HG02885 (cell line): ENCODE measurements at regions not wholly inside any gene's neighbourhood (a gene's known extent, or its start where the extent isn't known, plus 50 kb on each side); places are given as distances from the start of the nearest gene placed in this dataset.

Source experiments
- ATAC-seq: cut with Tn5 transposase; IDR thresholded peaks from one replicate; pipeline ENCODE4 v1.9.1; 2021; ENCODE audit warnings: mild to moderate bottlenecking; ENCODE audit not compliant: unreplicated experiment, poor library complexity

DNA sequence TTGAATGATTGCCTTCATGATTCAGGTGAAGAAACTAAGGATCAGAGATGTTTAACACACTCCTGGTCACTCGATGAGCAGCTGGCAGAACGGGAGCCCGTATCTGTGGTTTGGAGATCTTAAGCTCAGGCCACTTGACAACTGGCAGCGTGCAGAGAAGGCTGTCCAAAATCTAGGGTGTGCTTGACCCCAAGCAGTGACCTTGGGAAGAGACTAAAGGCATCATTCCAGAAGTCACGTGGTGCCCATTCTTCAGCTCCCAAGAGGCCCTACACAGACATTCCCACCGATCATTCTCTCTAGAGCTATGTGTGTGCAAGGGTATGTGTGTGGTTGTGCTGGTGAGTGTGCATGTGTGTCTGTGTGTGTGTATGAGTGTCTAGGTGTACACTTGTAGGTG, 493.8 kb downstream of the TCERG1L start:
- ATAC-seq = no peak

DNA sequence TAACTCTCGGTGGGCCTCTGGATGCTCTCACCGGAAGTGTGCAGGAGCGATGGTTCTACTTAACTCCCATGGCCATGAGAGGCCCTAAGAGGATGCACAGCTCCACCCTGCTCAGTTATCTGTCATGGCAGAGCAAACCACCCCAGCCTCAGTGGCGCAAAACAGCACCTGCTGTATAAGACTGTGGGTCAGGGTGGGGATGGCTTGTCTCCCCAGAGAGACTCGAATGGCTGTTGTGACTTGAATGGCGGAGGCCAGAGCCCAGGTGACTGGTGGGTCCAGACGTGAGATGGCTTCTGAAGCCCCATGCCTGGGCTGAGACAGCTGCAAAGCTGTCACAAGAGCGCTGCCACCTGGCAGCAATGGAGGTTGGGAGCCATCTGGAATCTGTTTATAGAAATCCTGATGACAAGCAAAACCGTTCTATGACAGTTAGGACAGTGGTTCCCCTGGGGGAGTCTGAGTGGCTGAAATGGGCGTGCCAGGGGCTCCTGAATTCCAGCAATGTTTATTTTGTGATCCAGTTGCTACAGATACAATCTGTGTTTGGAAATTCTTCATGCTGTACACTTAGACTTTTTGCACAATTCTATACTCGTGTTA, 490.5 kb downstream of the TCERG1L start:
- no peak for ATAC-seq

DNA sequence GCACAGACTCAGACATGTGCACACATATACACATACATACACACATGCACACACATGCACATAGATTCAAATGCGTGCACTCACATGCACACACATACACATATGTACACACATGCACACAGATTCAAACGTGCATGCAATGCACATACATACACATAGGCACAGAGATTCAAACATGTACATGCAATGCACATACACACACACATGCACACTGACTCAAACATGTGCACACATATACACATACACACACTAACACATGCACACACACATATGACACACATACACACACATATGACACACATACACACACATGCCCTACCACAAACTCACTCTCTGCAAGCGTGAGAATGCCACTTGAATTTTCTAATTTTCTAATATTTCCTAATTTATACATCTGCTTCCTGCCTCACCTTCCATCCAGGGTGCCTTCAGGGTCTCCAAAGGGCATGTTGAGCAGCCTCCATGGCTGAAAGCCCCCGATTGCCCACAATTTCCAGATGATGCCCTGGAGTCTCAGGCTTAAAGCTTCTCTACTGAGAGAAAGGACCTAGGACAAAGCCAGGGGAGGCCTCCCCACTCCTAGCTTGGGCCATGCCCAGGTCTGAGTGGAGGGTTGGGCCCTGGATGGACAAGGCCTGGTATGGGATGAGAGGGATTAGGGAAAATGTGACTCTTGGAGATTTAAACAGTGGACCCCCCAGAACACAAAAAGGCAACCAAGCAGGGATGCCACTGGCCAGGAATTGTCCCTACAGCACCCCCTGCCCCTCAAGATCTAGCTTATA, 487.1 kb downstream of the TCERG1L start:
- no peak for ATAC-seq

DNA sequence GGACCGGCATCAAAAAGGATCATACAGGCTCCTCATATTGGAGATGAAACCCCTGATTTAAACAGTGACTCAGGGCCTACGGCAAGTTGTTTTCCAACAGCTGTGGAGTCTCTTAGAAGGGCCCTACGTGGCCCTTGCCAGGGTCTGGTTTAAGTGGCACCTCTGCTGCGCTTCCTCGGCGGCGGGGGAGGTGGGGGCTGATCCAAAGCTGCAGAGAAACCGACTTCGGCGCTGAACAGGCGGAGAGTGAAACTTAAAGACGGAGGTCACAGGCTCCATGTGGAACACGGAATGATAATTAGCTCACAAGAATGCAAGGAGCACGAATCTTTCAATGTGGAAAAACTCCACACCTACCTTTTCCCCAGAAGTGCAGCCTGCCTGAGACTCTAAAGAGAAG, 477.9 kb downstream of the TCERG1L start:
- ATAC-seq = no peak

DNA sequence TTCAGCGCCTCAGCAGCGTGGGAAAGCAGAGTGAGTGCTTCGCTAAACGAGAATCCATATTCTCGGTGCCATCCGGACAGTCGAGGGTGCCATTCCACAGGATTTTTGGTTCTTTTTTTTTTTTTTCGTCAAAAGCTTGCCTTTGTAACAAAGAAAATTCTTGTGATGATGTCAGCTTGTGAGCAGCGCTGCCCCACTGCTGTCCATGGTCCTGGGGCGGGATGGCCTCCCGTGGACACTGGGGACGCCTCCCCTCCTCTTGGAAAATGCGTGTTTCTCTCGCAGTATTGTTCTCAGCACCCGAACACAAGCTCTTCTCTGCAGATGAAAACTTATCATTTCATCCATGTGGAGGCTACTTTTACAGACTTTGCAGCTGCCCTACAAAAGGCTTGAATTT, 477.4 kb downstream of the TCERG1L start:
- ATAC-seq = no peak

DNA sequence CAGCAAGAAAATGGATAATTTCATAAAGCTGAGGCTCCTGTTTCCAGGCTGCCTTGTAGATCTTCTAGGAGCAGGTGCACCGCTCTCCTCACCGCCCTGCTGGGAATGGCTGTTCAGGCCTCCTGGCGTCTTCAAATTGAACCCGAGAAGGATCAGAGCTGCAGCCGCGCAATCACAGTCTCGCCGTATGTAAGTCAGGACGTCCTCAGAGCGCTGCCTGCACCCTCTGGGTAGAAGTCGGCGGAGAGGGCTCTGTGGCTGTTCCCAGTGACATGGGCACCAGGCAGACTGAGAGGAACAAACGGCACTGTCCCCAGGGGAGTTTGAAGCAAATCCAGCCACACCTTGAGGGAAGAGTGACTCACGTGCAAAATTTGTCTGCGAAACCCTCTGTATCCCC, 476.9 kb downstream of the TCERG1L start:
- ATAC-seq = no peak

DNA sequence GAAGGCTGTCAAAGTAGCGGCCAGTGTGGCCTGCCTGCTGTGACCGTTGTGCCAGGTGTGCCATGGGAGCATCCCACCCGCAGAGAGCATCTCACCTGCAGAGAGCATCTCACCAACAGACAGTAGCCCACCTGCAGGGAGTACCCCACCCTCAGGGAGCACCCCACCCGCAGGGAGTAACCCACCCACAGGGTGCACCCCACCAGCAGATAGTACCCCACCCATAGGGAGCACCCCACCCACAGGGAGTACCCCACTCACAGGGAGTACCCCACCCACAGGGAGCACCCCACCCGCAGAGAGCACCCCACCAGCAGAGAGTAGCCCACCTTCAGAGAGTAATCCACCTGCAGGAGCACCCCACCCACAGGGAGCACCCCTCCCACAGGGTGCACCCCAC, 476.5 kb downstream of the TCERG1L start:
- ATAC-seq = no peak

DNA sequence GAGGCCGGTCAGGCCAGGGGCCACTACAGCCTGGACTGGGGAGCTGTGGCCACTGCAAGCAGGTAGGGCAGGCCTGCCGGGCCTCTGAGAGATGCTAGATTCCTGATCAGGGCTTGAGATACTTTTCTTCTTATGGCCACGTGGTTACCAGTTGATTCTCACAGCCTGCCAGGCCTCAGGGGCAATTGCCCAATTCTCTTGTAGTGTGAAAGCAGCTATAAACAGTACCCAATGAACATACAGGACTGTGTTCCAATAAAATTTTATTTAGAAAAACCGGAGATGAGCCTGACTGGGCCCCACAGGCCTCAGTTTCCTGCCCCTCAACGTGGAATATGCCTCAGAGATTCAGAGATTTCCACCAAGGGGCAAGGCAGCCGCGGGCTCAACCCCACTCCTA, 475.2 kb downstream of the TCERG1L start:
- no peak for ATAC-seq

DNA sequence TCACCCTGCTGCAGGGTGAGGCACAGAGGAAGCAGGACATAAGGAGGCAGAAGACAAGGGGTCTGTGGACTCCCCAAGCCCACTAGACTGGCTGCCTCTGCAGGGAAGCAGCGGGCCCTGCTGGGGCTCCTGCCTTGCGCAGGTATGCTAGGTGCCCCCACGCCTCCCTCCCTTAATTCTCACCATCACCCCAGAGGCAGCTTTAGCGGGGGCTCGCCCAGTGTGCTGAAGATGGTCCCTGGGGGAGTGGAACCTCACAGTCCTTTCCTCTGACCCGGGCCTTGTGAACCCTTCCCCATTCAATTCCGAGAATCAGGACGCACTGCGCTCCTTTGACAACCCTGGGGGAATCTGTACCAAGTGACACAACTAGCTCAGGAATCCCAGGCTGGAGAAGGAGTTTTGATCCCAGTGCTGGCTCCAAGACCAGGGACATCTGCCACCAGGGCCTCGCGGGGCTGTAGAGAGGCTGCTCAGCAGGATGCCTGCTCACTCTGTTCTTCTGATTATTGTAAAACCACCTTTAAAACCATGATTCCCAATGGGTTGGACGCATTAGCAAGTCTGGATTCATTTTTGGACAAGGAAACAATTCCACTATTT, 468.4 kb downstream of the TCERG1L start:
- ATAC-seq = no peak

DNA sequence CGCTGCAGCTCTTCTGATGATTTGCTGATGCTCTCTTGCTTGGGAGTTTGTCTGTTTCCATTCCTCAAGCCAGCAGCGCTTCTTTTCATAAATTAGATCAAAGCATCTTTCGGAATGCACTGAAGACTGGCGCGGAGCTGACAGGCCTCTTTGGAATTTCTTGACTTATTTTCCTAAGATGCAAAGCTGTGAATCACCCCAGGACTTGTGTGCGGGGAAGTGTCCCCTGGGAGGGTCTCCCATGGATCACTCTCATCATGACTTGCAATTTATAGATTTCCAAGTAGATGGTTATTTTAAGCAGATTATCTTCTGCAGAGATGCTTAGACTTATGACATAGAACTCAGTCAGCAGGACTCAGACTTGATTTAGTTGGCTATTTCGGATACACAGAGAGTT, 467.2 kb downstream of the TCERG1L start:
- no peak for ATAC-seq

DNA sequence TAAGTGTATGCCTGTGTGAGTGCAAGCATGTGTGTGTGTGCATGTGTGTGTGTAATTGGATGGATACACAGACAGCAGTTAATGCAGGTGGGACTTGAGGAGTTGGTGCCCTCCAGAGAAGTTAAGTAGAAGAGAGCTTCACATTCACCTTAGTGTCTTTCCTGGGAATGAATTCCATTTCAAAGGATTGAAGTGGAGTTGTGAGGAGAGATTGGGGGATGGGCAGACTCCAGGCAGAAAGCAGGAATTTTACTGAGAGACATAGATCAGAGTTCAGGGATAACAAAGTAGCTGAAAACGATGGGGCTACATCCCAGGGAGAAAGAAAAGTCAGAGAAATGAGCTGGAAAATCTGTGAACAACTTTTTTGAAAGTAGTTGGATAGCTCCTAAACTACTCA, 464.4 kb downstream of the TCERG1L start:
- no peak for ATAC-seq

DNA sequence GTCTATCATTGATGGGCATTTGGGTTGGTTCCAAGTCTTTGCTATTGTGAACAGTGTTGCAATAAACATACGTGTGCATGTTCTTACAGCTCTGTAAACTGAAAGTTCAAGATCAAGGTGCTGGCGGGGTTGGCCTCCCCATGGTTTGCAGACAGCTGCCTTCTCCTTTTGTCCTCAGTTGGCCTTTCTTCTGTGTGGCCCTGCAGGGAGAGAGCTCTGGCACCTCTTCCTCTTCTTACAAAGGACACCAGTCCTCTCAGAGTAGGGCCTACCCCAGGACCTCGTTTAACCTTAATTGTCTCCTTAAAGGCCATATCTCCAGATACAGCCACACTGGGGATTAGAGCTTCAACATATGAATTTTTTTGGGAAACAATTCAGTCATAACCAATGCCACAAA, 462.7 kb downstream of the TCERG1L start:
- ATAC-seq = no peak

DNA sequence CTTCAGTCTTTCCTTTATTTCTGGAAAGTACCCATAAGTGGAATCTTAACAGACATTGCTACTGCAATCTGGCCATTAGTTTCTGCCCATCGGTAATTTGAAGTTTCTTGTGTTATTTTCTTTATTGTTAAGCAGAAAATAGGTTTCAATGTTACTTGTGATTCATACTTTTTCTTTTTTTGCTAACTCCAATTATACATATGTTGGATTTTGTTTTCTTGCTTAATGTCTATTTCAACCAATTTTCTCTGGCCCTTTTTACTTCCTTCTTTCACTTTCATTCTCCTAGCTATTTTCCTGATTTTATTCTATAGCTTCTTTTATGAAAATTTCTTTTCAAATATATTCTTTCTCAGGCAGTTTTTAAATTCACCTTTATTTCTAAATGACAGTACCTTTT, 457.4 kb downstream of the TCERG1L start:
- no peak for ATAC-seq

DNA sequence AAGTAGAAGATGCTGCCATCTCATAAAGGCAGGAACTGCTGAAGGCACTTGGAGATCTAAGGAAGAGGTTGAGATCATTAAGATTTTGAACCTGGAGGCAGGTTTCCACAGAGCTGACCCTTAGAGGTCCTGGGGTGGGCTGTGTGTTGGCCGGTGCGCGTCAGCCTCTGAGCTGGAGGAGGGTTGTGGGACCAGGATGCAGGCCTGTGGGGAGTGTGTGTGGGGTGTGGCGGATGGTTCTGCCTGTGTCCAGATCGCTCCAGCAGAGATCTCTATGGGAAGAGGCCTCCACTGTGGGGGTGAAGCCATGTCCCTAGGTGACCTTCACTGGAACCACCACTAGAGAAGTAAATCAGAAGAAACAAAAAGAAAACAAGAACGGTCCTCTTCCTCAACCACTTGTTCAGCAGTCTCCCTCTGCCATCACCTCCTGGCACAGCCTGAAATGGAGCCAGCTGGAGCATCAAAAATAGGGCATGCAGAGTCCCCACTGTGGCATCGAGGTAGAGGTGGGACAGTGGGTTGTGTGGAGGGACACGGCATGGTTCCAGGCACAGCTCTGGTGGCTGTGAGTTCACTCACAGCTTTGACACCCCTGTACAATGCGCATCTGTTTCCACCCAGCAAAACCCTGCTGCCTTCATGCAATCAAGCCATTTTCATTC, 453.8 kb downstream of the TCERG1L start:
- ATAC-seq = no peak

DNA sequence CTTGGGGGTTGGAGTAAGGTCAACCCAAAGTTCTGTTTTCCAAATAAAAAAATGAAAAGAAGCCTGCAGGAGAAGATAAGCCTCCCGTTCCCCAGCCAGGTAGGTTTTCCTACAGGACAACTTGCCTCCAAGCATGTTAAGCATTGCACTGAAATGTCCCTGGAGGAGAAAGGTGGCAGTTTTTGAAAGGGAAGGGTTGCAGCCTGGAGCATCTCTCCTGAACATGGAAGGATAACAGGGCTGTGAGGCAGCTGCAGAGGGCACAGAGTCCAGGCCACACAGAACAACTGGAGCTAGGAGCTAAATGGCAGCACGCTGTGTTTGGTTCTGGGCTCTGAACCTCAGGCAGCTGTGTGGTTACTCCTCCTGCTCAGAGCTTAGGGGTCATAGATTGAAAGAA, 452.9 kb downstream of the TCERG1L start:
- no peak for ATAC-seq

DNA sequence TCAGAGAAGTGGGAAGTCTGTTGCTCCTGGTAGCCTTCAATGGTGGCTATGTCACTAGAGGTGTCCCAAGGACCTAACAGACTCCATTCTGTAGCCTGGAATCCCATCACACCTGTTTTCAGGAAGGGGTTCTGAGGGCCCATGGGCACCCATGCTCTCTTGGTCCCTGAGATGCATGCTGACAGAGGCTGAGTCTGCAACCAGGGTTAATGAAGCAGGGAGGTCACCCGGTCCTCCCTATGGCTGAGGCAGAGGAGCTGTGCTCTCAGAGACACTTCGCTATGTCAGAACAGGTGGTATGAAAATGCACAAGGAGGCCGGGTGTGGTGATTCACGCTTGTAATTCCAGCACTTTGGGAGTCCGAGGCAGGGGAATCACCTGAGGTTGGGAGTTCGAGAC, 452.1 kb downstream of the TCERG1L start:
- no peak for ATAC-seq

DNA sequence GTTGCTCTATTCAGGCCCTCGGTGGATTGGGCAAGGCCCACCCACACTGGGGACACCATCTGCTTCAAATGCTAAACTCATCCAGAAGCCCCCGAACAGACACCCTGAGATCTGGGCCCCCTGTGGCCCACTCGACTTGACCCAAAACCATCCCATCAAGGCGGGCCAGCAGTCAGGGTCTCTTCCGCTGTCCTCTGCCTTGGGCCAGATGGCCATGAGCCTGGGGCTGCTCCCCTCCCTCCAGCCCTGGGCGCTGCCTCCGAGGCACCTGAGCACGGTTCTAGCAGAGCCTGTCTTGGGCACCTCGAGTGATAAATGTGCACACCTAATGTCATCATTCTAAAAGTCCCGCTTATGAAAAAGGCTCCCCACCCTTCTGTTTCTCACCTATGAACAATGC, 449.4 kb downstream of the TCERG1L start:
- ATAC-seq = no peak

DNA sequence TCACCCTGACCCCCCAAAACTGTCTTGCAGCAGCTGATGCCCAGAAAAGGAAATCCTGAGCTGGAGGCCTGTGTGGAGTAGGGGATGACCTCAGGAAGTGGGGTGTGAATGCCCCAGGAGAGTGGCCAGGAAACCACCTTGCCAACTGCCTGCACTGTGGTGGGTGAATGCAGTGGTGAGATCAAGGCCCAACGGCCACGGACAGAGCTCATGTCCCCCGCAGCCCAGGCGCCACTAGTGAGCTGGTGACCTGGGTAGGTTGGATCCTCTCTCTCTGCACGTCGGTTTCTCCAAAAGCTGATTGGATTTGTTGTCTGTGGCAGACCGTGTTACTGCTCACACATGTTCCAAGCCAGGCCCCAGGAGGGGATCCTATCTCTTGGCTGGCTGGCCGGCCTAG, 448.9 kb downstream of the TCERG1L start:
- ATAC-seq = no peak

DNA sequence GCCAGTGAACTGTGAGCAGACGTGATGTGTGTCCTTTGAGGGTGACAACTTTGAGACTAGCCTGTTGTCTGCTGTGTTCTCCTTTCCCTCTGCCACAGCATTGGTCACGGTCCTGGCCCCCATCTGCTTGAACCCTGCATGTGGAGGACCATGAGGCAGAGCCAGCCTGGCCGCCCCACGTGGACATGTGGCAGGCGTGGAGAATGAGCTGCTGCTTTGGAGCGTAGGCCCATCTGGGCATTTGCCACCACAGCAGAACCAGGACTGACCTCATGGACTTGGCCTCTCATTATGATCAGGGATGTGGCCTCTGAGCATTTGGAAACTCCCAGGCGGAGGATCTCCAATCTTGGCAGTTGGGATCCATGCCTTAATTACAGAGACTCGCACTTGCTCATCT, 448.5 kb downstream of the TCERG1L start:
- no peak for ATAC-seq

DNA sequence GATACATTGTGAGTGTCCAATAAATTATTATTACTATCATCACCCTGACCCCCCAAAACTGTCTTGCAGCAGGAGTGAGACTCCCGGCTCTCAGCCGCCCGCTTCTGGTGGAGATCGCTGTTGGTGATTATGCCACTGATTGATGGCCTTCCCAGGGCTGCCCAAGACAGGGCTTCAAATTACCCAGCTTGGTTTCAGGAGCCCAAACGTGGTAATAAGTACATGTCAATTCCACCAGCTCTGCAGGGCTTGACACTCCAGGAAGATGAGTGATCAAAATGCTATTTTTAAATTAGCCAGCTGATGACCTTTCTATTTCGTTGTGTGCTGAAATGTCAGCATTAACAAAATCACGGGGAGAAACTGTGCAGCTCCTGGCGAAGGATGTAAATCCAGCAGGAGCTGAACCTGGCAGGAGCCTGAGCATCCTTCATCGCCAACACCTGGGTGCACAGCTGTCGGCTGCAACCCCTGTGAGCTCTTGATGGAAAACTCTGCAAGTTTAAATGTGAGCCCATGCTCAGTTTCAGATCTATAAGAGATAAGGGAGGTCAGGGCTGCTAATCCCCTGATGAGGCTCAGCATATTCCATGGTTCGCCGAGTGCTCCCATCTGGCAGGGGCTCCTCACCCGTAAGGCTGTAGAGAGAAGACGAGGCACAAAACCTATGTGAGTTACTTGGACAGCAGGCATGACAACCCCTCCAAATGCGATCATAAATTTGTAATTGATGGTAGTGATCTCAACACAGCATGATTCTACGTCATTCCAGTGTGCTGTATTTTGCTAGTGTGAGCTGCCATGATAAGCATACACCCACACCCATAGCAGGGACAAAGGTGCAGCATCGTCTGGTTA, 446.3 kb downstream of the TCERG1L start:
- no peak for ATAC-seq
